RWPE2 (cell line): ENCODE measurements at regions not wholly inside any gene's neighbourhood (a gene's known extent, or its start where the extent isn't known, plus 50 kb on each side); places are given as distances from the start of the nearest gene placed in this dataset.

Experiments used
- ATAC-seq: fragments of 200-7000 bp; cut with Tn5 transposase; 3 replicates; pipeline ENCODE4 v1.9.1; 2021; ENCODE audit warnings: low read depth
- DNase-seq: peaks from one replicate; pipeline ENCODE4 v3.0.0-alpha.2; 2020; ENCODE audit warnings: low spot score
- H3K27ac ChIP-seq: fragments of 450-650 bp; 2 replicates; pipeline ENCODE4 v1.5.1; 2017; ENCODE audit warnings: mild to moderate bottlenecking; ENCODE audit not compliant: poor library complexity, severe bottlenecking
- H3K27me3 ChIP-seq: fragments of 250-450 bp; sonication (Bioruptor Pico); 2 replicates; pipeline ENCODE4 v1.5.1; 2021; ENCODE audit warnings: mild to moderate bottlenecking, moderate library complexity; ENCODE audit not compliant: insufficient read depth, poor library complexity, severe bottlenecking
- H3K36me3 ChIP-seq: fragments of 250-450 bp; sonication (Bioruptor Pico); 2 replicates; pipeline ENCODE4 v1.5.1; 2020; ENCODE audit warnings: low read depth, mild to moderate bottlenecking, moderate library complexity
- H3K4me1 ChIP-seq: fragments of 250-450 bp; sonication (Bioruptor Pico); 2 replicates; pipeline ENCODE4 v1.5.1; 2021; ENCODE audit warnings: mild to moderate bottlenecking, moderate library complexity; ENCODE audit not compliant: insufficient read depth, poor library complexity, severe bottlenecking
- H3K4me3 ChIP-seq: fragments of 250-450 bp; sonication (Bioruptor Pico); 2 replicates; pipeline ENCODE4 v1.5.1; 2021; ENCODE audit warnings: mild to moderate bottlenecking, moderate library complexity; ENCODE audit not compliant: severe bottlenecking
- H3K9me3 ChIP-seq: fragments of 250-450 bp; sonication (Bioruptor Pico); 2 replicates; pipeline ENCODE4 v1.5.1; 2021; ENCODE audit warnings: mild to moderate bottlenecking, moderate library complexity; ENCODE audit not compliant: severe bottlenecking
- TF ChIP-seq, protein P1 (sequence below): fragments of 450-650 bp; IDR thresholded peaks from one replicate; pipeline ENCODE4 v1.5.1; 2017; ENCODE audit warnings: mild to moderate bottlenecking, moderate library complexity; ENCODE audit not compliant: poor library complexity, severe bottlenecking

- TF ChIP-seq, protein P1, sequence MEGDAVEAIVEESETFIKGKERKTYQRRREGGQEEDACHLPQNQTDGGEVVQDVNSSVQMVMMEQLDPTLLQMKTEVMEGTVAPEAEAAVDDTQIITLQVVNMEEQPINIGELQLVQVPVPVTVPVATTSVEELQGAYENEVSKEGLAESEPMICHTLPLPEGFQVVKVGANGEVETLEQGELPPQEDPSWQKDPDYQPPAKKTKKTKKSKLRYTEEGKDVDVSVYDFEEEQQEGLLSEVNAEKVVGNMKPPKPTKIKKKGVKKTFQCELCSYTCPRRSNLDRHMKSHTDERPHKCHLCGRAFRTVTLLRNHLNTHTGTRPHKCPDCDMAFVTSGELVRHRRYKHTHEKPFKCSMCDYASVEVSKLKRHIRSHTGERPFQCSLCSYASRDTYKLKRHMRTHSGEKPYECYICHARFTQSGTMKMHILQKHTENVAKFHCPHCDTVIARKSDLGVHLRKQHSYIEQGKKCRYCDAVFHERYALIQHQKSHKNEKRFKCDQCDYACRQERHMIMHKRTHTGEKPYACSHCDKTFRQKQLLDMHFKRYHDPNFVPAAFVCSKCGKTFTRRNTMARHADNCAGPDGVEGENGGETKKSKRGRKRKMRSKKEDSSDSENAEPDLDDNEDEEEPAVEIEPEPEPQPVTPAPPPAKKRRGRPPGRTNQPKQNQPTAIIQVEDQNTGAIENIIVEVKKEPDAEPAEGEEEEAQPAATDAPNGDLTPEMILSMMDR, result no peak
- no peaks in the 10 kb centered on the region for H3K4me1 ChIP-seq
- no peak overlapping the region for H3K4me3 ChIP-seq
- H3K27ac ChIP-seq, result no peak overlapping the region
- no peaks in the 10 kb centered on the region for H3K36me3 ChIP-seq
- no peaks in the 10 kb centered on the region for H3K27me3 ChIP-seq
- ATAC-seq (no peak), DNase-seq (no peak)
- H3K9me3 ChIP-seq, result no peaks in the 10 kb centered on the region
These were observed 1503.7 kb downstream of the REEP3 start for GRCh38 chr10:65024886-65025285.

- no peaks in the 10 kb centered on the region for H3K4me1 ChIP-seq
- TF ChIP-seq, protein P1, result no peak
- H3K27ac ChIP-seq, result no peak overlapping the region
- DNase-seq, result no peak
- H3K27me3 ChIP-seq, result no peaks in the 10 kb centered on the region
- no peaks in the 10 kb centered on the region for H3K9me3 ChIP-seq
- no peak overlapping the region for H3K4me3 ChIP-seq
- H3K36me3 ChIP-seq, result no peaks in the 10 kb centered on the region
- no peak for ATAC-seq
These were observed 1509.1 kb downstream of the REEP3 start for GRCh38 chr10:65030263-65030662.

GRCh38 chr10:65032867-65033769, 1511.9 kb downstream of the REEP3 start:
- no peak for ATAC-seq
- TF ChIP-seq, protein P1, result no peak
- Histone ChIP-seq H3K27ac (no peak overlapping the region), H3K4me1 (no peaks in the 10 kb centered on the region), H3K27me3 (no peaks in the 10 kb centered on the region), H3K36me3 (no peaks in the 10 kb centered on the region), H3K9me3 (no peaks in the 10 kb centered on the region), H3K4me3 (no peak overlapping the region)
- DNase-seq, result no peak

- TF ChIP-seq, protein P1, result no peak
- DNase-seq, result no peak
- Histone ChIP-seq H3K36me3 (no peaks in the 10 kb centered on the region), H3K4me1 (no peaks in the 10 kb centered on the region), H3K27me3 (no peaks in the 10 kb centered on the region), H3K4me3 (no peak overlapping the region), H3K9me3 (no peaks in the 10 kb centered on the region), H3K27ac (no peak overlapping the region)
- ATAC-seq, result no peak
These were observed 1512.8 kb downstream of the REEP3 start for GRCh38 chr10:65033957-65034356.

- H3K27me3 ChIP-seq, result no peaks in the 10 kb centered on the region
- DNase-seq (no peak), ATAC-seq (no peak)
- H3K4me3 ChIP-seq, result no peak overlapping the region
- no peaks in the 10 kb centered on the region for H3K9me3 ChIP-seq
- H3K27ac ChIP-seq, result no peak overlapping the region
- TF ChIP-seq, protein P1, result no peak
- H3K36me3 ChIP-seq, result no peaks in the 10 kb centered on the region
- no peaks in the 10 kb centered on the region for H3K4me1 ChIP-seq
These were observed 1519.6 kb downstream of the REEP3 start for GRCh38 chr10:65040796-65041195.
